Activated T-helper 1 cell treated with anti-CD3 and anti-CD28 coated beads, Interleukin-12 subunit alpha, Interleukin-12 subunit beta, Interleukin-2, Interleukin-4 antibody, amounts not matched to agents 30 ng/mL and 10 ng/mL and 1 ng/mL, durations not matched to agents 14 hours and 24 hours and 36 hours (primary cell): ENCODE measurements at regions not wholly inside any gene's neighbourhood (a gene's known extent, or its start where the extent isn't known, plus 50 kb on each side); places are given as distances from the start of the nearest gene placed in this dataset.

Experiments used
- DNase-seq: peaks from one replicate; pipeline ENCODE4 v3.0.0; 2021; ENCODE audit warnings: low spot score
- H3K27ac Mint-ChIP-seq: one replicate; pipeline ENCODE4 v1.8.0; 2021; ENCODE audit warnings: mild to moderate bottlenecking, mixed read lengths
- H3K27me3 Mint-ChIP-seq: one replicate; pipeline ENCODE4 v1.8.0; 2022; ENCODE audit warnings: mild to moderate bottlenecking, moderate library complexity, mixed read lengths; ENCODE audit not compliant: insufficient read depth
- H3K36me3 Mint-ChIP-seq: one replicate; pipeline ENCODE4 v1.8.0; 2021; ENCODE audit warnings: low read depth, mixed read lengths
- H3K4me1 Mint-ChIP-seq: one replicate; pipeline ENCODE4 v1.8.0; 2021; ENCODE audit warnings: low read depth, mixed read lengths
- H3K4me3 Mint-ChIP-seq: one replicate; pipeline ENCODE4 v1.8.0; 2021; ENCODE audit warnings: mild to moderate bottlenecking, moderate library complexity, mixed read lengths
- H3K9me3 Mint-ChIP-seq: one replicate; pipeline ENCODE4 v1.8.0; 2021; ENCODE audit warnings: mixed read lengths
- intact Hi-C: fragments of 100-400 bp; cut with micrococcal nuclease; formaldehyde crosslinking; loops from one replicate; pipeline ENCODE4 v1.15.1; 2024

DNA sequence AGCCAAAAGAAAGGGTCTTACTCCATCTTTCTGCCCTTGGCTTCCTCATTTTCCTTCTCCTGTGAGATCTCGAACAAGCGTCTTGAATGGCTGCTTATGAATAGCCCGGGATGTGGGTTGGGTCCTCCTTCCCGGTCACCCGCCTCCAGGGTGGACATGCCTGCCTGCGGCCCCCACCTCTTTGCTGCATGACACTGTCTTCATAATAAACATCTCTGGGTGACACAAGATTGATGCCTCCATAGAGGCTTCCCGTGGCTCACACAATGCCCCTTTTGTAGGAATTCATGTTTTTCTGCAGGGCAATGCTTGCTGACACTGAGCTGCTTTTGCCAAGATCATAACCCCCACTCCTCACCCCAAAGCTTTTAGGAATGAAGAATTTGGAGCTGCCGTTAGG lies 125.9 kb downstream of the ZNF664 start:
- Mint-ChIP-seq H3K36me3 (no peaks in the 10 kb centered on the region), H3K9me3 (no peaks in the 10 kb centered on the region), H3K4me1 (no peaks in the 10 kb centered on the region), H3K4me3 (no peak overlapping the region), H3K27me3 (no peaks in the 10 kb centered on the region), H3K27ac (no peak overlapping the region)
- no peak for DNase-seq
- intact Hi-C loops = no loop called here

DNA sequence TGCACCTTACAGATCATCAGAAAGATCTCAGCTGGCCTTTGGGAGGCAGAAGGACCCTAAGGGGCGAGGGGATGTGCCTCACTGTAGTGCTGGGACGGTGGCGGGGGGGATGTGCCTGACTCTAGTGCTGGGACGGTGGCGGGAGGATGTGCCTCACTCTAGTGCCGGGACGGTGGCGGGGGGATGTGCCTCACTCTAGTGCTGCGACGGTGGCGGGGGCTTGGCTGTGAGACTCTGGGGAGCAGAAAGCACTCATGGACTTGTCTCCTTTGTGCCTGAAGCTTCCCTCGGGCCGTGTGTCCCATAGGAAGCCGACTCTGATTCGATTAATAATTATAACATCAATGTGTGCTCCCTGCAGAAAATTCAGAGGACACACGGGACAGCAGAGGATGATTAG lies 126.6 kb downstream of the ZNF664 start:
- Mint-ChIP-seq H3K9me3 (no peaks in the 10 kb centered on the region), H3K4me3 (no peak overlapping the region), H3K27me3 (no peaks in the 10 kb centered on the region), H3K36me3 (no peaks in the 10 kb centered on the region), H3K4me1 (no peaks in the 10 kb centered on the region), H3K27ac (no peak overlapping the region)
- intact Hi-C loops = no loop called here
- no peak for DNase-seq

- Mint-ChIP-seq H3K27ac (no peak overlapping the region), H3K9me3 (no peaks in the 10 kb centered on the region), H3K27me3 (no peaks in the 10 kb centered on the region), H3K4me1 (no peaks in the 10 kb centered on the region), H3K4me3 (no peak overlapping the region), H3K36me3 (no peaks in the 10 kb centered on the region)
- no peak for DNase-seq
- intact Hi-C loops = no loop called here
These were observed 127.7 kb downstream of the ZNF664 start for GRCh38 chr12:124100572-124101178.

DNA sequence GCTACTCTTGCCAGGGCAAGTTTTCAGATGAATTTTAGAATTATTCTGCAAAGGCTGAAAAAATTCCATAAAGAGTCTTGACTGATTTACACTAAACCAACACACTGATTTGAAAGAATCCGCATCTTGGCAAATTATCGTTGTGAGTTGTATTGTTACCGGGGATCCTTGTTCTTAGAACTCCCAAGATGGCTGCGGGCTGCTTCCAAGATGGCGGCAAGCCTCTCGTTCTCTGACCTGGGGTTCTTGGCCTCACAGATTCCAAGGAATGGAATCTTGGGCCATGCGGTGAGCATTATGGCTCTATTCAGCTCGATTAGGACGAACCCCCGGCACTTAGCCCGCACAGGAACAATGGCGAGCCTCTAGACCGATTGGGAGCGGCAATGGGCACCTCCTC lies 132.5 kb downstream of the ZNF664 start:
- Mint-ChIP-seq H3K4me3 (no peak overlapping the region), H3K27ac (no peak overlapping the region), H3K27me3 (no peaks in the 10 kb centered on the region), H3K36me3 (no peaks in the 10 kb centered on the region), H3K4me1 (no peaks in the 10 kb centered on the region), H3K9me3 (peaks cover 9% of the 10 kb centered on the region)
- intact Hi-C loops = no loop called here
- DNase-seq = no peak

DNA sequence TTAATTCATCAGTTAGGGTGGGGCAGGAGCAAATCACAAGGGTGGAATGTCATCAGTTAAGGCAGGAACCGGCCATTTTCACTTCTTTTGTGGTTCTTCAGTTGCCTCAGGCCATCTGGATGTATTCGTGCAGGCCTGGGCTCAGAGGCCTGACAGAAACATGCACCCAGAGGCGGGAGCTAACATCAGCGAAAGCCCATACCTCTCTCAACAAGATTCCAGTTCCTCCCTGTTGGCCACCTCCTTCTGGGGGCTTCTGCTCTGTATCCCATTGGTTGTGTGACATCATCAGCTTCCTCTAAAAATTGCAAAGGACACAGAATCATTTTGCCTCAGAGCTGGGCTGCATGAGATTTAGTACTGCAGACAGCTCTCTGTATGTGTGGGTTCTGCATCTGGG lies 134.3 kb downstream of the ZNF664 start:
- H3K27ac Mint-ChIP-seq = no peak overlapping the region
- peaks cover 9% of the 10 kb centered on the region for H3K9me3 Mint-ChIP-seq
- intact Hi-C loops = no loop called here
- no peak overlapping the region for H3K4me3 Mint-ChIP-seq
- H3K4me1 Mint-ChIP-seq = no peaks in the 10 kb centered on the region
- H3K36me3 Mint-ChIP-seq = no peaks in the 10 kb centered on the region
- DNase-seq = no peak
- H3K27me3 Mint-ChIP-seq = no peaks in the 10 kb centered on the region

DNA sequence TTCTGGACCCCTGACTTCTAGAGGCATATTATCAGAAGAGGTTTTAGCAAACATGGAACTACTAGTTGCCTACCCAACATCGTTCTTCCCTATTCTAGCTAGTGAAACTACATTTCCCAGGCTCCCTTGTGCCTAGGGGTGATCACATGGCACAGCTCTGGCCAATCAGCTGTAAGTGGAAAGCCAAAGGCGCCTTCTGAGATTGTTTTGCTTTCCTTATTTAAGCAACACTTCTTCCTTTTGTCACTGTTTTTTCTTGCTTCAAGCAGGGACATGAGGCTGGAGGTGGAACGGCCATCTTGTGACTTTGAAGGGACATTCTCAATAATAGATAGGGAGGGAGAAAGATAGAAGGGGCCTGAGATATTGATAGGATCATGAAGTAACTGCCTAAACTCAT lies 136.7 kb downstream of the ZNF664 start:
- H3K9me3 Mint-ChIP-seq = peaks cover 9% of the 10 kb centered on the region
- H3K27ac Mint-ChIP-seq = no peak overlapping the region
- DNase-seq = no peak
- intact Hi-C loops = no loop called here
- H3K36me3 Mint-ChIP-seq = no peaks in the 10 kb centered on the region
- H3K4me3 Mint-ChIP-seq = no peak overlapping the region
- no peaks in the 10 kb centered on the region for H3K4me1 Mint-ChIP-seq
- H3K27me3 Mint-ChIP-seq = no peaks in the 10 kb centered on the region

- Mint-ChIP-seq H3K4me1 (no peaks in the 10 kb centered on the region), H3K36me3 (no peaks in the 10 kb centered on the region), H3K4me3 (no peak overlapping the region), H3K27ac (no peak overlapping the region), H3K27me3 (no peaks in the 10 kb centered on the region), H3K9me3 (peaks cover 9% of the 10 kb centered on the region)
- intact Hi-C loops = no loop called here
- no peak for DNase-seq
These were observed 137.4 kb downstream of the ZNF664 start for GRCh38 chr12:124110372-124110883.

GRCh38 chr12:124111006-124111405 lies 138.0 kb downstream of the ZNF664 start:
- Mint-ChIP-seq H3K27me3 (no peaks in the 10 kb centered on the region), H3K27ac (no peak overlapping the region), H3K4me3 (no peak overlapping the region), H3K9me3 (peaks cover 9% of the 10 kb centered on the region), H3K36me3 (no peaks in the 10 kb centered on the region), H3K4me1 (no peaks in the 10 kb centered on the region)
- intact Hi-C loops = no loop called here
- DNase-seq = no peak

- H3K4me3 Mint-ChIP-seq = no peak overlapping the region
- H3K36me3 Mint-ChIP-seq = no peaks in the 10 kb centered on the region
- DNase-seq = no peak
- no peak overlapping the region for H3K27ac Mint-ChIP-seq
- H3K4me1 Mint-ChIP-seq = no peaks in the 10 kb centered on the region
- intact Hi-C loops = no loop called here
- H3K9me3 Mint-ChIP-seq = peaks cover 9% of the 10 kb centered on the region
- no peaks in the 10 kb centered on the region for H3K27me3 Mint-ChIP-seq
These were observed 141.3 kb downstream of the ZNF664 start for GRCh38 chr12:124114316-124114715.

GRCh38 chr12:124115496-124115895 lies 142.5 kb downstream of the ZNF664 start:
- no peak overlapping the region for H3K4me3 Mint-ChIP-seq
- DNase-seq = no peak
- H3K4me1 Mint-ChIP-seq = no peaks in the 10 kb centered on the region
- H3K27ac Mint-ChIP-seq = no peak overlapping the region
- intact Hi-C loops = no loop called here
- H3K27me3 Mint-ChIP-seq = no peaks in the 10 kb centered on the region
- no peaks in the 10 kb centered on the region for H3K9me3 Mint-ChIP-seq
- H3K36me3 Mint-ChIP-seq = no peaks in the 10 kb centered on the region

- no peaks in the 10 kb centered on the region for H3K36me3 Mint-ChIP-seq
These were observed 143.1 kb downstream of the ZNF664 start for GRCh38 chr12:124115976-124116690.

DNA sequence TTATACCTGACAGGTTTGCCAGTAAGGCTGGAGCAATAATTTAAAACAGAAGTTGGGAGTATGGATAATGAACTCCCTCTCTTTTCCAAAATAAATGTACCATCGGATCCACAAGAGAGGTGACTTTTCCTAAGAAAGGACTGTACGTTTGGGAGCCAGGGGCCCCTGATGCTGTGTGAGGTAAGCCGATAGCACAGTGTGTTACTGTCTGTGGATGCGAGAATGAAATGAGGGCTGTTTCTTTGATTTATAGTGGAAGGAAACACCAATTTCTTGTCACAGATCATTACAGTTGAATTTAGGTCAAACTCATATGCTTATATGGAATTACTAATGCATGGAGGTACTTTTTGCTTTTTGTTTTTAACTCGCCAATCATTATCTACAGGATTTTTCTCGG lies 147.7 kb downstream of the ZNF664 start:
- Mint-ChIP-seq H3K4me3 (no peak overlapping the region), H3K36me3 (no peaks in the 10 kb centered on the region), H3K9me3 (no peaks in the 10 kb centered on the region), H3K27me3 (no peaks in the 10 kb centered on the region), H3K4me1 (no peaks in the 10 kb centered on the region), H3K27ac (no peak overlapping the region)
- intact Hi-C loops = no loop called here
- DNase-seq = no peak

More at GRCh38 chr12:124115976-124116690, 143.1 kb downstream of the ZNF664 start:
- Mint-ChIP-seq H3K4me1 (no peaks in the 10 kb centered on the region), H3K4me3 (no peak overlapping the region), H3K9me3 (no peaks in the 10 kb centered on the region), H3K27ac (no peak overlapping the region), H3K27me3 (no peaks in the 10 kb centered on the region)
- intact Hi-C loops = no loop called here
- no peak for DNase-seq

- no peaks in the 10 kb centered on the region for H3K27me3 Mint-ChIP-seq
- DNase-seq = no peak
- no peak overlapping the region for H3K4me3 Mint-ChIP-seq
- no peaks in the 10 kb centered on the region for H3K9me3 Mint-ChIP-seq
- H3K27ac Mint-ChIP-seq = no peak overlapping the region
- intact Hi-C loops = no loop called here
- H3K4me1 Mint-ChIP-seq = no peaks in the 10 kb centered on the region
- no peaks in the 10 kb centered on the region for H3K36me3 Mint-ChIP-seq
These were observed 149.7 kb downstream of the ZNF664 start for GRCh38 chr12:124122722-124123121.
